HCT116 (cell line): ENCODE measurements at regions not wholly inside any gene's neighbourhood (a gene's known extent, or its start where the extent isn't known, plus 50 kb on each side); places are given as distances from the start of the nearest gene placed in this dataset.

ENCODE experiments used
- ATF3 ChIP-seq: IDR thresholded peaks from 2 replicates; pipeline ENCODE4 v1.6.1; 2012
- CEBPB ChIP-seq: IDR thresholded peaks from 2 replicates; pipeline ENCODE4 v1.6.1; 2012; ENCODE audit warnings: low read depth
- CTCF ChIP-seq, 3 experiments: fragments of 200-600 bp in 1 of 3; sonication (generic) in 1 of 3; IDR thresholded peaks in 2 of 3; conservative IDR thresholded peaks in 1 of 3; 2 replicates each; pipeline ENCODE4 v1.5.1; 2012 to 2017; ENCODE audit warnings: low read depth in 2 of 3, low read length in 2 of 3, antibody characterized with exemption in 1 of 3, borderline replicate concordance in 1 of 3, control low read depth in 1 of 3, mild to moderate bottlenecking in 1 of 3, mixed read lengths in 1 of 3, mixed run types in 1 of 3, moderate library complexity in 1 of 3; ENCODE audit not compliant: insufficient read depth in 1 of 3
- ELF1 ChIP-seq: IDR thresholded peaks from 2 replicates; pipeline ENCODE4 v1.6.1; 2012; ENCODE audit warnings: low read depth, borderline replicate concordance
- EZH2 ChIP-seq: fragments of 200-600 bp; sonication (generic); IDR thresholded peaks from 2 replicates; pipeline ENCODE4 v1.6.1; 2017; ENCODE audit warnings: antibody characterized with exemption, mixed run types
- JUND ChIP-seq: IDR thresholded peaks from 2 replicates; pipeline ENCODE4 v1.6.1; 2012
- MAX ChIP-seq: IDR thresholded peaks from 2 replicates; pipeline ENCODE4 v1.6.1; 2012
- POLR2A ChIP-seq: IDR thresholded peaks from 2 replicates; pipeline ENCODE4 v1.7.0; 2011; ENCODE audit warnings: borderline replicate concordance; ENCODE audit not compliant: insufficient read depth, insufficient read length; ENCODE audit errors: extremely low read depth
- POLR2AphosphoS5 ChIP-seq: IDR thresholded peaks from 2 replicates; pipeline ENCODE4 v1.6.1; 2011; ENCODE audit warnings: mild to moderate bottlenecking, low read depth, low read length, moderate library complexity
- REST ChIP-seq: IDR thresholded peaks from 2 replicates; pipeline ENCODE4 v1.6.1; 2012; ENCODE audit warnings: low read depth
- SIN3A ChIP-seq: IDR thresholded peaks from 2 replicates; pipeline ENCODE4 v1.6.1; 2012; ENCODE audit warnings: low read depth
- SP1 ChIP-seq: IDR thresholded peaks from 2 replicates; pipeline ENCODE4 v1.6.1; 2012; ENCODE audit warnings: low read depth
- TCF7L2 ChIP-seq: IDR thresholded peaks from 2 replicates; pipeline ENCODE4 v1.7.0; 2011; ENCODE audit warnings: borderline replicate concordance, inconsistent platforms; ENCODE audit not compliant: insufficient read depth, insufficient read length; ENCODE audit errors: extremely low read depth
- ZNF274 ChIP-seq: fragments of 200-500 bp; sonication (Bioruptor generic); IDR thresholded peaks from 2 replicates; pipeline ENCODE4 v1.6.1; 2014; ENCODE audit warnings: mild to moderate bottlenecking, low read depth, low read length, inconsistent platforms

- TF ChIP-seq CTCF (IDR thresholded peaks at IDR 0.05 in 2 of 3, conservative IDR thresholded peaks at IDR 0.05 in 1 of 3; ENCODE audit: borderline replicate concordance in 1 of 3, insufficient read depth in 1 of 3, low read depth in 2 of 3, low read length in 2 of 3) (no peak), POLR2AphosphoS5 (no peak), POLR2A (no peak), TCF7L2 (no peak), EZH2 (no peak), CEBPB (no peak), MAX (no peak), SIN3A (no peak), JUND (no peak), SP1 (no peak), ELF1 (no peak), REST (no peak), ATF3 (no peak), ZNF274 (no peak)
These were observed 150.8 kb upstream of the SLC44A1 start for GRCh38 chr9:105093685-105094084.
